ENCODE measurements at regions not wholly inside any gene's neighbourhood (a gene's known extent, or its start where the extent isn't known, plus 50 kb on each side); places are given as distances from the start of the nearest gene placed in this dataset.

DNA sequence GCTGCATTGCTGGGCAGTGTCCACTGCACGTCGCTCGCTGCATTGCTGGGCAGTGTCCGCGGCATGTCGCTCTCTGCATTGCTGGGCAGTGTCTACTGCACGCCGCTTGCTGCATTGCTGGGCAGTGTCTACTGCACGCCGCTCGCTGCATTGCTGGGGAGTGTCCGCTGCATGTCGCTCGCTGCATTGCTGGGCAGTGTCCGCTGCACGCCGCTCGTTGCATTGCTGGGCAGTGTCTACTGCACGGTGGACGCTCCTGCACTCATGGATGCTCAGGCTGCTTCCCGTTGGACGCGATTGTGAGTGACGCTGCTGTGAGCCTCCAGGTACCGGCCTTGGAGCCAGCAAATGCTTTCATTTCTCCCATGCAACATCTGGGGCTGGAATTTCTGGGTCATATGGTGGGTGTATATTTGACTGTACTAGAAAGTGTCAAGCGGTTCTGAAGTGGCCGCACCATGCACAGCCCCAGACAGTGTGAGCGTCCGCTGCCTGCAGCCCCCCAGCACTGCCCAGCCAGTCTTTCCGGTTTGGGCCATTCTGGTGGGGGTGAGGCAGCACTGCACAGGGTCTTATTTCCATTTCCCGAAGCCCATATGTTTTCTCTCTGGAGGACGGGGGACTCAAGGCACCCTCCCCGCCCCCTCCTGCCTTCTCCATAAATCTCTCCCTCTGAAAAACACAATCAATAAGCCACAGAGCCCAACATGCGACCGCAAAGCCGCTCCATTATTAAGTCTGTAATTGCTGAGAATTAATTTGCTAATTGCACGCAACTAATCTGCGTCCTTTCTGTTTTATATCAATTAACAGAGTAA lies 97.4 kb downstream of the YTHDF1 start:
- TF ChIP-seq JUND (IDR thresholded peaks at IDR 0.05; ENCODE audit: low read depth): no peak
- DNase-seq (ENCODE audit: low read depth in 1 of 2, low spot score in 1 of 2): no peak
- in situ Hi-C loops (cut with HindIII; ENCODE audit: low pct_unique_long_range_greater_than_20kb, low sequenced_read_pairs): no loop called here

DNA sequence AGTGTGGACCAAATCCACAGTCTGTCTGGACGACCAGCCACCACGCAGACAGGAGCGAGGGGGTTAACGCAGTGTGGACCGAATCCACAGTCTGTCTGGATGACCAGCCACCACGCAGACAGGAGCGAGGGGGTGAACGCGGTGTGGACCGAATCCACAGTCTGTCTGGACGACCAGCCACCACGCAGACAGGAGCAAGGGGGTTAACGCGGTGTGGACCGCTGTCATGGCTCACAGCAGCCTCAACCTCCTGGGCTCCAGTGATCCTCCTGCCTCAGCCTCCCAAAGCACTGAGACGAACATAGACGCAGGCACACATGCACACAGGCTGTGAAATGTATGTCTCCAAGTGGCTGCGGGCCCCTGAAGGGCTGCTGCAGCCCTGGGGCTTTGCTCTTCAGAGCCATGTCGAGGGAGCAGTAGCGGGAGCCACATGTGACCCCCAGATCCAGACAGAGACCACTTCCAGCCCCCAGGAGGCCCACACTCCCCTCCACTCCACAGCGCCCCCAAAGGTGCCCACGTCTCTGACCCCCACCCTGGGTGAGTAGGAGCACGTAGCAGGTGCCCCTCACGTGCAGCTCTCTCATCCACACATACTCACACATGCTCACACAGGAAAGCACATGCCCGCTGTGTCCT lies 98.1 kb downstream of the YTHDF1 start:
- DNase-seq (ENCODE audit: low read depth in 1 of 2, low spot score in 1 of 2): no peak
- in situ Hi-C loops (cut with HindIII; ENCODE audit: low pct_unique_long_range_greater_than_20kb, low sequenced_read_pairs): no loop called here
- TF ChIP-seq JUND (IDR thresholded peaks at IDR 0.05; ENCODE audit: low read depth): no peak

DNA sequence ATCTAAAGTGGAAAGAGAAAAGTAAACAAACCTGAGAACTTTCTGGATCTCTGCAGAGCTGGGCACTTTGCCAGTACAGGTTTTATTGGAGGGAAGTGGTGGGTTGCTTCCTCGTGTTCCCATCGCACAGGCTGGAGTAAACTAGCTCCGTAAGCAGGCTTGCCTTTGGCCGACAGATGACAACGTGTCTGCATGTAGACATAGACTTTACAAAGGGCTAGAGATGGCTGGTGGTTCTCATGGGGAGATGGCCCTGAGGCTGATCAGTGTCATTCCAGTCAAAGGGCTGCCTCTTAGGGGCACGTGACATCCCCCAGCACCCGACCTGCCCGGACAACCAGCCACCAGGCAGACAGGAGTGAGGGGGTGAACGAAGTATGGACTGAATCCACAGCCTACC lies 98.8 kb downstream of the YTHDF1 start:
- in situ Hi-C loops (cut with HindIII; ENCODE audit: low pct_unique_long_range_greater_than_20kb, low sequenced_read_pairs): no loop called here
- no peak for TF ChIP-seq JUND (IDR thresholded peaks at IDR 0.05; ENCODE audit: low read depth)
- DNase-seq (ENCODE audit: low read depth in 1 of 2, low spot score in 1 of 2): no peak

- in situ Hi-C loops (cut with HindIII; ENCODE audit: low pct_unique_long_range_greater_than_20kb, low sequenced_read_pairs): no loop called here
- peak; percentile 67 to 95 for DNase-seq (ENCODE audit: low read depth in 1 of 2, low spot score in 1 of 2)
- TF ChIP-seq JUND (IDR thresholded peaks at IDR 0.05; ENCODE audit: low read depth): no peak
Measured at GRCh38 chr20:63116412-63117106, 99.4 kb downstream of the YTHDF1 start.

- in situ Hi-C loops (cut with HindIII; ENCODE audit: low pct_unique_long_range_greater_than_20kb, low sequenced_read_pairs): no loop called here
- no peak for DNase-seq (ENCODE audit: low read depth in 1 of 2, low spot score in 1 of 2)
- TF ChIP-seq JUND (IDR thresholded peaks at IDR 0.05; ENCODE audit: low read depth): no peak
Measured at GRCh38 chr20:63115651-63116411, 100.1 kb downstream of the YTHDF1 start.

DNA sequence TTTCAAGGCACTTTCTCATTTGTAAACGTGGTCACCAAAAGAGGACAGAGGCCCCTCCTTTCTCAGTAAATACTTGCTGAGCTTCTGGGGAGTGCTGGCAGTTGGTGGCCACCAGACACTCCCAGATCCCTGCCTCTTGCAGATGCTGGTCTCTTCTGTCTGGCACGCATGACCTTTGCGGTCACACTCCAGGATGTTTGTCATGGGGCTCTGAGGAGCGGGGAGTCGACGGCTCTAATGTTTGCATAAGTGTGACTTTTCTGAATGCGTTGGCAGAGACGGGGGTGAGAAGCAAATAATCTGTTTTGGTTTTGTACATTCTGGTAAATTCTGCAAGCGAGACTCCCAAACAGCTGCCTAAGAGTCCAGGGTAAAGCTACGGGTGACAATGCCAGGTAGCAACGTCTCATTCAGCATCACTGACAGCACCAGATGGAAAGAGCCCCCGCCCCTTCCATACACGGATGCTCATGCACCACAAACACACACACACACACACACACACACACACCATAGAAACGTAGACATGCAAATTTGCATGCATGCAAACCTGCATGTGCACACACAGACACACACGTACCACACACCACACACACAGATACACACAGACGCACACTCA lies 101.1 kb downstream of the YTHDF1 start:
- in situ Hi-C loops (cut with HindIII; ENCODE audit: low pct_unique_long_range_greater_than_20kb, low sequenced_read_pairs): no loop called here
- TF ChIP-seq JUND (IDR thresholded peaks at IDR 0.05; ENCODE audit: low read depth): no peak
- DNase-seq (ENCODE audit: low read depth in 1 of 2, low spot score in 1 of 2): no peak

GRCh38 chr20:63114006-63114692 lies 101.8 kb downstream of the YTHDF1 start:
- DNase-seq (ENCODE audit: low read depth in 1 of 2, low spot score in 1 of 2): no peak
- in situ Hi-C loops (cut with HindIII; ENCODE audit: low pct_unique_long_range_greater_than_20kb, low sequenced_read_pairs): no loop called here

GRCh38 chr20:63112491-63113219 lies 103.3 kb downstream of the YTHDF1 start:
- TF ChIP-seq JUND (IDR thresholded peaks at IDR 0.05; ENCODE audit: low read depth): no peak
- in situ Hi-C loops (cut with HindIII; ENCODE audit: low pct_unique_long_range_greater_than_20kb, low sequenced_read_pairs): no loop called here
- DNase-seq (ENCODE audit: low read depth in 1 of 2, low spot score in 1 of 2): no peak

More at GRCh38 chr20:63114006-63114692, 101.8 kb downstream of the YTHDF1 start:
- TF ChIP-seq JUND (IDR thresholded peaks at IDR 0.05; ENCODE audit: low read depth): no peak

GRCh38 chr20:63108247-63108646 lies 101.5 kb upstream of the BHLHE23 start:
- no peak for DNase-seq (ENCODE audit: low read depth in 1 of 2, low spot score in 1 of 2)
- in situ Hi-C loops (cut with HindIII; ENCODE audit: low pct_unique_long_range_greater_than_20kb, low sequenced_read_pairs): no loop called here
- TF ChIP-seq JUND (IDR thresholded peaks at IDR 0.05; ENCODE audit: low read depth): no peak

DNA sequence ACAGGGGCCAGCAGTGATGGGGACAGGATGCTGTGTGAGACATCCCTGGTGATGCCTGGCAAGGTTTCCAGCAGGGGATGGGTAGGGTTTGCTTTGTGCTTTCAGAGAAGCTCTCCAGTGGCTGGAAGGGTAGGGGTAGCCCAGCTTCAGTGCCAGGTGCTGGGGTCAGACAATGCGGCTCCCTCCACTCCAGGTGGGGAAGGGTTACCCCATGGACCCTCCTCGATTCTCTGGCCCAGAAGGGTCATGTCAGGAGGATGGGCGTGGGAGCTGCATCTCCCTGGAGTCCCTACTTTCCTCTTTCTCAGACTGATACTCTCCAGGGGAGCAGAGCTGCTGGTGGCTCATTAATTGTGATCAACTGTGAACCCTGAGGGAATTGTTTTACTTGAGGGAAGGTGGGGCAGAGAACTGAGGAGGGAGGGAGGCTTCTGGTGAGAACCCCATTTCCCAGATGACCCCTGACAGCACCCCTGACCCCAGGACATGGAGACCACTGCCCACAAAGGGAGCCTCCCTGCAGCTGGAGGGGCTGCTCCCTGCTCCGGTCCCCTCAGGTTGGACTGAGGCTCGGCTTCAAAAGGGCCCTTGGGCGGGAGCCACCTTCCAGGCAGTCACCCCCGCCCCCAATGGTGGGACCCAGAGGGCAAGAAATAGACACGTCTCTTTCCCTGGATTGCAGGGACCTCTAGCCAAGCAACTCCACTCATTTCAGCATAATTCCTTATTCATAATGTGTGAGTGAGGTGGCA lies 100.9 kb upstream of the BHLHE23 start:
- no peak for DNase-seq (ENCODE audit: low read depth in 1 of 2, low spot score in 1 of 2)
- in situ Hi-C loops (cut with HindIII; ENCODE audit: low pct_unique_long_range_greater_than_20kb, low sequenced_read_pairs): no loop called here
- TF ChIP-seq JUND (IDR thresholded peaks at IDR 0.05; ENCODE audit: low read depth): no peak
